Endodermal cell (in vitro differentiated cells): ENCODE measurements at regions not wholly inside any gene's neighbourhood (a gene's known extent, or its start where the extent isn't known, plus 50 kb on each side); places are given as distances from the start of the nearest gene placed in this dataset.

Experiments
- DNase-seq: peaks from one replicate; pipeline ENCODE4 v3.0.0-alpha.2; 2017
- H3K27ac ChIP-seq: 2 replicates; pipeline ENCODE4 v1.5.1; 2013; ENCODE audit warnings: mild to moderate bottlenecking, low read depth, low read length, moderate library complexity
- H3K27me3 ChIP-seq: 2 replicates; pipeline ENCODE4 v1.6.1; 2013; ENCODE audit warnings: mild to moderate bottlenecking, low read length, moderate library complexity; ENCODE audit not compliant: insufficient read depth, control insufficient read depth, poor library complexity, severe bottlenecking
- H3K36me3 ChIP-seq: 2 replicates; pipeline ENCODE4 v1.7.0; 2013; ENCODE audit warnings: mild to moderate bottlenecking, low read length, moderate library complexity; ENCODE audit not compliant: control insufficient read depth, insufficient read depth
- H3K4me1 ChIP-seq: one replicate; pipeline ENCODE4 v1.7.0; 2013; ENCODE audit warnings: low read length; ENCODE audit not compliant: control insufficient read depth, insufficient read depth
- H3K4me3 ChIP-seq: 2 replicates; pipeline ENCODE4 v1.5.1; 2013; ENCODE audit warnings: mild to moderate bottlenecking, low read length, moderate library complexity
- H3K9ac ChIP-seq: 2 replicates; pipeline ENCODE4 v1.6.1; 2013; ENCODE audit warnings: mild to moderate bottlenecking, low read length, moderate library complexity; ENCODE audit not compliant: poor library complexity, severe bottlenecking; ENCODE audit errors: extremely low read depth
- H3K9me3 ChIP-seq: 2 replicates; pipeline ENCODE4 v1.6.1; 2013; ENCODE audit warnings: mild to moderate bottlenecking, low read length, moderate library complexity; ENCODE audit not compliant: control insufficient read depth
- H3K27ac Mint-ChIP-seq: 2 replicates; pipeline ENCODE4 v1.8.0; 2020; ENCODE audit warnings: mixed read lengths
- H3K27me3 Mint-ChIP-seq: 2 replicates; pipeline ENCODE4 v1.8.0; 2021; ENCODE audit warnings: mild to moderate bottlenecking, mixed read lengths; ENCODE audit not compliant: insufficient read depth
- H3K36me3 Mint-ChIP-seq: 2 replicates; pipeline ENCODE4 v1.8.0; 2020; ENCODE audit warnings: low read depth, mixed read lengths
- H3K4me1 Mint-ChIP-seq: 2 replicates; pipeline ENCODE4 v1.8.0; 2020; ENCODE audit warnings: mixed read lengths
- H3K4me3 Mint-ChIP-seq: 2 replicates; pipeline ENCODE4 v1.8.0; 2020; ENCODE audit warnings: mild to moderate bottlenecking, moderate library complexity, mixed read lengths
- H3K9me3 Mint-ChIP-seq: 2 replicates; pipeline ENCODE4 v1.8.0; 2020; ENCODE audit warnings: mild to moderate bottlenecking, mixed read lengths
- WGBS, 2 experiments: methylation state at CpG; one replicate each; pipeline versions ENCODE4 v1.1.5 to v1.1.7; 2013; ENCODE audit warnings: missing lambda C conversion rate in 2 of 2, mixed read lengths in 1 of 2; ENCODE audit not compliant: insufficient coverage in 1 of 2, insufficient read length in 1 of 2; 5-methylcytosine and 5-hydroxymethylcytosine counted together
- TF ChIP-seq, protein P1 (sequence below): fragments of 200-600 bp; sonication (generic); conservative IDR thresholded peaks from 2 replicates; pipeline ENCODE4 v1.5.0; 2021; ENCODE audit warnings: antibody characterized with exemption, mild to moderate bottlenecking

- Histone ChIP-seq H3K9me3 (no peaks in the 10 kb centered on the region), H3K4me3 (no peak overlapping the region), H3K36me3 (no peaks in the 10 kb centered on the region), H3K4me1 (no peaks in the 10 kb centered on the region), H3K9ac (no peak overlapping the region), H3K27ac (no peak overlapping the region), H3K27me3 (no peaks in the 10 kb centered on the region)
- Mint-ChIP-seq H3K4me3 (no peak overlapping the region), H3K27me3 (no peaks in the 10 kb centered on the region), H3K4me1 (peaks cover 2% of the 10 kb centered on the region), H3K36me3 (no peaks in the 10 kb centered on the region), H3K9me3 (no peaks in the 10 kb centered on the region), H3K27ac (no peak overlapping the region)
- TF ChIP-seq, protein P1, sequence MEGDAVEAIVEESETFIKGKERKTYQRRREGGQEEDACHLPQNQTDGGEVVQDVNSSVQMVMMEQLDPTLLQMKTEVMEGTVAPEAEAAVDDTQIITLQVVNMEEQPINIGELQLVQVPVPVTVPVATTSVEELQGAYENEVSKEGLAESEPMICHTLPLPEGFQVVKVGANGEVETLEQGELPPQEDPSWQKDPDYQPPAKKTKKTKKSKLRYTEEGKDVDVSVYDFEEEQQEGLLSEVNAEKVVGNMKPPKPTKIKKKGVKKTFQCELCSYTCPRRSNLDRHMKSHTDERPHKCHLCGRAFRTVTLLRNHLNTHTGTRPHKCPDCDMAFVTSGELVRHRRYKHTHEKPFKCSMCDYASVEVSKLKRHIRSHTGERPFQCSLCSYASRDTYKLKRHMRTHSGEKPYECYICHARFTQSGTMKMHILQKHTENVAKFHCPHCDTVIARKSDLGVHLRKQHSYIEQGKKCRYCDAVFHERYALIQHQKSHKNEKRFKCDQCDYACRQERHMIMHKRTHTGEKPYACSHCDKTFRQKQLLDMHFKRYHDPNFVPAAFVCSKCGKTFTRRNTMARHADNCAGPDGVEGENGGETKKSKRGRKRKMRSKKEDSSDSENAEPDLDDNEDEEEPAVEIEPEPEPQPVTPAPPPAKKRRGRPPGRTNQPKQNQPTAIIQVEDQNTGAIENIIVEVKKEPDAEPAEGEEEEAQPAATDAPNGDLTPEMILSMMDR = no peak
- 96 to 100% methylated on average over 1 to 3 of the region's 3 CpGs for WGBS, 2 experiments
- DNase-seq = no peak
Observed at GRCh38 chr4:124890522-124890921, 178.0 kb upstream of the ANKRD50 start.

- 93 to 100% methylated on average over 1 to 3 of the region's 3 CpGs for WGBS, 2 experiments
- Histone ChIP-seq H3K9me3 (no peaks in the 10 kb centered on the region), H3K4me3 (no peak overlapping the region), H3K36me3 (no peaks in the 10 kb centered on the region), H3K4me1 (no peaks in the 10 kb centered on the region), H3K27me3 (no peaks in the 10 kb centered on the region), H3K9ac (no peak overlapping the region), H3K27ac (no peak overlapping the region)
- H3K4me3 Mint-ChIP-seq = no peak overlapping the region
- H3K27ac Mint-ChIP-seq = no peak overlapping the region
- DNase-seq = no peak
- no peaks in the 10 kb centered on the region for H3K27me3 Mint-ChIP-seq
- H3K36me3 Mint-ChIP-seq = no peaks in the 10 kb centered on the region
- TF ChIP-seq, protein P1 = no peak
- no peaks in the 10 kb centered on the region for H3K9me3 Mint-ChIP-seq
- peaks cover 13% of the 10 kb centered on the region for H3K4me1 Mint-ChIP-seq
Observed at GRCh38 chr4:124887739-124888138, 175.2 kb upstream of the ANKRD50 start.

GRCh38 chr4:124884316-124884715 lies 171.8 kb upstream of the ANKRD50 start:
- DNase-seq = no peak
- no peaks in the 10 kb centered on the region for H3K4me1 ChIP-seq
- peak overlapping the region; percentile 35 for H3K27ac Mint-ChIP-seq
- no peaks in the 10 kb centered on the region for H3K36me3 Mint-ChIP-seq
- H3K27me3 ChIP-seq = no peaks in the 10 kb centered on the region
- peaks cover 3% of the 10 kb centered on the region for H3K9me3 Mint-ChIP-seq
- no peak overlapping the region for H3K9ac ChIP-seq
- 85% methylated on average over 2 of the region's 2 CpGs; no CpG with 5 or more reads in 1 of the 2 experiments for WGBS, 2 experiments
- no peaks in the 10 kb centered on the region for H3K27me3 Mint-ChIP-seq
- TF ChIP-seq, protein P1 = no peak
- H3K36me3 ChIP-seq = no peaks in the 10 kb centered on the region
- no peak overlapping the region for H3K4me3 ChIP-seq
- no peak overlapping the region for H3K4me3 Mint-ChIP-seq
- H3K9me3 ChIP-seq = peaks cover 4% of the 10 kb centered on the region
- H3K4me1 Mint-ChIP-seq = peaks cover 13% of the 10 kb centered on the region
- H3K27ac ChIP-seq = no peak overlapping the region
